ENCODE measurements at regions not wholly inside any gene's neighbourhood (a gene's known extent, or its start where the extent isn't known, plus 50 kb on each side); places are given as distances from the start of the nearest gene placed in this dataset.

DNA sequence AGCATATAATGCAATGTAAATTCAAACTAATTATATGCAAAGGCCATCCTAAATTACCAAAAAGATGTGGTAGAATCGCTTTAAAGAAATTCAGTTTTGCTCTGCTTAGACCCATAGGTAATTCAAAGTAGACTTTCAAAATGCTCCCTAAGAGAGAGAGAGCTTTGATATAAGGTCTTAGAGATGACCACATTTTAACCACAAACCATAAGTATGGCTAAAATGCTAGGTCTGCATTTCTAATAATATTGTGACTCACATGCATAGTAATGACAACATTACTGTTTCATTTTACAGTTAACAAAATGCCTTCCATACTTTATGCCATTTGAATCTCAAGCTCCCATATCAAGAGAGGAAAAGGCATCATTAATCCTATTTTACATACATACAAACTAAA is 144.5 kb downstream of the RAD51AP2 start:
- Mint-ChIP-seq H3K27me3 (ENCODE audit: low read depth, unreplicated experiment) (peaks cover 2% of the 10 kb centered on the region), H3K36me3 (ENCODE audit: low read depth, unreplicated experiment) (peaks cover 2% of the 10 kb centered on the region), H3K27ac (ENCODE audit: unreplicated experiment) (peak overlapping the region; percentile 84), H3K9me3 (ENCODE audit: unreplicated experiment) (peaks cover 2% of the 10 kb centered on the region), H3K4me1 (ENCODE audit: low read depth, unreplicated experiment) (peaks cover 40% of the 10 kb centered on the region), H3K4me3 (ENCODE audit: unreplicated experiment) (no peak overlapping the region)
- Histone ChIP-seq H3K27ac (ENCODE audit: low read depth, low read length) (peak overlapping the region; percentile 77), H3K9ac (ENCODE audit: low read length) (peak overlapping the region; percentile 43), H3K4me2 (ENCODE audit: low read length) (peak overlapping the region; percentile 76), H3K9me3 (ENCODE audit: insufficient read depth, low read depth, low read length) (no peaks in the 10 kb centered on the region), H4K20me1 (ENCODE audit: insufficient read depth, low read length) (no peaks in the 10 kb centered on the region), H3K4me3 (ENCODE audit: insufficient read depth, low read depth, low read length) (peak overlapping the region; percentile 26), H3K27me3 (ENCODE audit: insufficient read depth, low read length) (no peaks in the 10 kb centered on the region), H3K4me1 (ENCODE audit: insufficient read depth, low read length) (peaks cover 19% of the 10 kb centered on the region), H2AFZ (ENCODE audit: low read depth, low read length) (no peak overlapping the region), H3K79me2 (ENCODE audit: insufficient read depth, low read length) (no peaks in the 10 kb centered on the region), H3K36me3 (ENCODE audit: insufficient read depth, low read length) (no peaks in the 10 kb centered on the region)
- DNase-seq (ENCODE audit: low read depth) (peak; percentile 95), FAIRE-seq (peak; percentile 75)
- TF ChIP-seq CTCF (IDR thresholded peaks at IDR 0.05; ENCODE audit: insufficient read depth, low read depth, low read length) (no peak), EZH2 (IDR thresholded peaks at IDR 0.05; ENCODE audit: insufficient read depth, low read length) (no peak)

GRCh38 chr2:17373041-17373440 is 145.2 kb downstream of the RAD51AP2 start:
- Histone ChIP-seq H3K4me3 (ENCODE audit: insufficient read depth, low read depth, low read length) (no peak overlapping the region), H3K36me3 (ENCODE audit: insufficient read depth, low read length) (no peaks in the 10 kb centered on the region), H3K9me3 (ENCODE audit: insufficient read depth, low read depth, low read length) (no peaks in the 10 kb centered on the region), H3K4me1 (ENCODE audit: insufficient read depth, low read length) (peaks cover 19% of the 10 kb centered on the region), H4K20me1 (ENCODE audit: insufficient read depth, low read length) (no peaks in the 10 kb centered on the region), H3K4me2 (ENCODE audit: low read length) (peak overlapping the region; percentile 76), H3K79me2 (ENCODE audit: insufficient read depth, low read length) (no peaks in the 10 kb centered on the region), H3K9ac (ENCODE audit: low read length) (peak overlapping the region; percentile 43), H3K27ac (ENCODE audit: low read depth, low read length) (peak overlapping the region; percentile 77), H3K27me3 (ENCODE audit: insufficient read depth, low read length) (no peaks in the 10 kb centered on the region), H2AFZ (ENCODE audit: low read depth, low read length) (no peak overlapping the region)
- no peak overlapping the region for H3K4me3 Mint-ChIP-seq (ENCODE audit: unreplicated experiment)
- peaks cover 2% of the 10 kb centered on the region for H3K9me3 Mint-ChIP-seq (ENCODE audit: unreplicated experiment)
- H3K4me1 Mint-ChIP-seq (ENCODE audit: low read depth, unreplicated experiment), result peaks cover 40% of the 10 kb centered on the region
- TF ChIP-seq CTCF (IDR thresholded peaks at IDR 0.05; ENCODE audit: insufficient read depth, low read depth, low read length) (no peak), EZH2 (IDR thresholded peaks at IDR 0.05; ENCODE audit: insufficient read depth, low read length) (no peak)
- FAIRE-seq, result peak; percentile 34
- peaks cover 2% of the 10 kb centered on the region for H3K36me3 Mint-ChIP-seq (ENCODE audit: low read depth, unreplicated experiment)
- peak overlapping the region; percentile 84 for H3K27ac Mint-ChIP-seq (ENCODE audit: unreplicated experiment)
- DNase-seq (ENCODE audit: low read depth), result peak; percentile 92
- H3K27me3 Mint-ChIP-seq (ENCODE audit: low read depth, unreplicated experiment), result peaks cover 2% of the 10 kb centered on the region

- H3K9ac ChIP-seq (ENCODE audit: low read length), result no peak overlapping the region
- no peaks in the 10 kb centered on the region for H3K4me1 Mint-ChIP-seq (ENCODE audit: low read depth, unreplicated experiment)
- no peaks in the 10 kb centered on the region for H3K27me3 ChIP-seq (ENCODE audit: insufficient read depth, low read length)
- H3K27ac Mint-ChIP-seq (ENCODE audit: unreplicated experiment), result no peak overlapping the region
- H2AFZ ChIP-seq (ENCODE audit: low read depth, low read length), result no peak overlapping the region
- no peaks in the 10 kb centered on the region for H4K20me1 ChIP-seq (ENCODE audit: insufficient read depth, low read length)
- no peaks in the 10 kb centered on the region for H3K9me3 ChIP-seq (ENCODE audit: insufficient read depth, low read depth, low read length)
- no peaks in the 10 kb centered on the region for H3K79me2 ChIP-seq (ENCODE audit: insufficient read depth, low read length)
- no peaks in the 10 kb centered on the region for H3K4me1 ChIP-seq (ENCODE audit: insufficient read depth, low read length)
- no peak overlapping the region for H3K4me2 ChIP-seq (ENCODE audit: low read length)
- no peak overlapping the region for H3K4me3 ChIP-seq (ENCODE audit: insufficient read depth, low read depth, low read length)
- H3K36me3 ChIP-seq (ENCODE audit: insufficient read depth, low read length), result no peaks in the 10 kb centered on the region
- H3K27me3 Mint-ChIP-seq (ENCODE audit: low read depth, unreplicated experiment), result peaks cover 2% of the 10 kb centered on the region
- no peak for TF ChIP-seq EZH2 (IDR thresholded peaks at IDR 0.05; ENCODE audit: insufficient read depth, low read length)
- no peak for TF ChIP-seq CTCF (IDR thresholded peaks at IDR 0.05; ENCODE audit: insufficient read depth, low read depth, low read length)
- no peaks in the 10 kb centered on the region for H3K36me3 Mint-ChIP-seq (ENCODE audit: low read depth, unreplicated experiment)
- FAIRE-seq, result no peak
- no peak overlapping the region for H3K27ac ChIP-seq (ENCODE audit: low read depth, low read length)
- H3K9me3 Mint-ChIP-seq (ENCODE audit: unreplicated experiment), result peaks cover 5% of the 10 kb centered on the region
- peak; percentile 66 for DNase-seq (ENCODE audit: low read depth)
- no peak overlapping the region for H3K4me3 Mint-ChIP-seq (ENCODE audit: unreplicated experiment)
These were observed 154.4 kb downstream of the RAD51AP2 start for GRCh38 chr2:17363846-17364245.
